H1 (cell line): ENCODE measurements at regions not wholly inside any gene's neighbourhood (a gene's known extent, or its start where the extent isn't known, plus 50 kb on each side); places are given as distances from the start of the nearest gene placed in this dataset.

ENCODE experiments used
- BACH1 ChIP-seq: IDR thresholded peaks from 2 replicates; pipeline ENCODE4 v1.6.1; 2012; ENCODE audit warnings: low read length, improper control_type of control experiment
- CTCF ChIP-seq, 3 experiments: IDR thresholded peaks; 1 replicate in 2 of 3; 2 replicates in 1 of 3; pipeline versions ENCODE4 v1.5.1 to v1.6.1; 2011; ENCODE audit warnings: low read length in 3 of 3, mild to moderate bottlenecking in 3 of 3, inconsistent platforms in 2 of 3, low read depth in 1 of 3, moderate library complexity in 1 of 3; ENCODE audit not compliant: insufficient read depth in 1 of 3; ENCODE audit errors: control extremely low read depth in 1 of 3
- EP300 ChIP-seq, 2 experiments: IDR thresholded peaks; 1 replicate in 1 of 2; 2 replicates in 1 of 2; pipeline ENCODE4 v1.6.1; 2011 to 2012; ENCODE audit warnings: low read depth in 2 of 2, low read length in 2 of 2, mild to moderate bottlenecking in 2 of 2, borderline replicate concordance in 1 of 2, inconsistent platforms in 1 of 2, moderate library complexity in 1 of 2
- HDAC6 ChIP-seq: IDR thresholded peaks from one replicate; pipeline ENCODE4 v1.7.1; 2012; ENCODE audit warnings: low read depth, mild to moderate bottlenecking, inconsistent platforms, low read length, moderate library complexity
- POLR2AphosphoS5 ChIP-seq: IDR thresholded peaks from 2 replicates; pipeline ENCODE4 v1.6.1; 2011; ENCODE audit warnings: low read depth, low read length
- RAD21 ChIP-seq, 2 experiments: IDR thresholded peaks in 1 of 2; conservative IDR thresholded peaks in 1 of 2; 2 replicates each; pipeline ENCODE4 v1.6.1; 2011; ENCODE audit warnings: low read depth in 2 of 2, low read length in 2 of 2, improper control_type of control experiment in 1 of 2, inconsistent platforms in 1 of 2, mild to moderate bottlenecking in 1 of 2, moderate library complexity in 1 of 2
- TF ChIP-seq, protein P1 (sequence below): IDR thresholded peaks from 2 replicates; pipeline ENCODE4 v1.6.1; 2012; ENCODE audit warnings: inconsistent platforms
- TF ChIP-seq, protein P2 (sequence below): IDR thresholded peaks from 2 replicates; pipeline ENCODE4 v1.6.1; 2012; ENCODE audit warnings: low read length, inconsistent platforms

DNA sequence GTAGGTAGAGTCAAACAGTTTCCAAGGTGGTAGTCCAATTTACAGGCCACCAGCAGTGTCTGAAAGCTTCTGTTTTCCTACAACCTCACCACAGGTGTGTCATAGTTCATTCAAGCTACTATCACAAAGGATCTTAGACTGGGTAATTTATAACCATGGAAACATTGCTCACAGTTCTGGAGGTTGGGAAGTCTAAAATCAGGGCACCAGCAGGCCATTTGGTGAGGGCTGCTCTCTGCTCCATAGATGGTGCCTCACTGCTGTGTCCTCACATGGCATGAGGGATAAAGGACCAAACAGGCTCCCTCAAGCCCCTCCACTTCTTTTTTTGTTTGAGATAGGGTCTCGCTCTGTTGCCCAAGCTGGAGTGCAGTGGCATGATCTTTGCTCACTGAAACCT, 60.6 kb downstream of the ING1 start:
- TF ChIP-seq HDAC6 (no peak), BACH1 (no peak), POLR2AphosphoS5 (no peak), CTCF (IDR thresholded peaks at IDR 0.05; ENCODE audit: control extremely low read depth in 1 of 3, insufficient read depth in 1 of 3, low read depth in 1 of 3, low read length in 3 of 3) (no peak), EP300 (IDR thresholded peaks at IDR 0.05; ENCODE audit: borderline replicate concordance in 1 of 2, low read depth in 2 of 2, low read length in 2 of 2) (no peak), RAD21 (IDR thresholded peaks at IDR 0.05 in 1 of 2, conservative IDR thresholded peaks at IDR 0.05 in 1 of 2; ENCODE audit: low read depth in 2 of 2, low read length in 2 of 2) (no peak)
- TF ChIP-seq, protein P1, sequence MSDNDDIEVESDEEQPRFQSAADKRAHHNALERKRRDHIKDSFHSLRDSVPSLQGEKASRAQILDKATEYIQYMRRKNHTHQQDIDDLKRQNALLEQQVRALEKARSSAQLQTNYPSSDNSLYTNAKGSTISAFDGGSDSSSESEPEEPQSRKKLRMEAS = no peak
- TF ChIP-seq, protein P2, sequence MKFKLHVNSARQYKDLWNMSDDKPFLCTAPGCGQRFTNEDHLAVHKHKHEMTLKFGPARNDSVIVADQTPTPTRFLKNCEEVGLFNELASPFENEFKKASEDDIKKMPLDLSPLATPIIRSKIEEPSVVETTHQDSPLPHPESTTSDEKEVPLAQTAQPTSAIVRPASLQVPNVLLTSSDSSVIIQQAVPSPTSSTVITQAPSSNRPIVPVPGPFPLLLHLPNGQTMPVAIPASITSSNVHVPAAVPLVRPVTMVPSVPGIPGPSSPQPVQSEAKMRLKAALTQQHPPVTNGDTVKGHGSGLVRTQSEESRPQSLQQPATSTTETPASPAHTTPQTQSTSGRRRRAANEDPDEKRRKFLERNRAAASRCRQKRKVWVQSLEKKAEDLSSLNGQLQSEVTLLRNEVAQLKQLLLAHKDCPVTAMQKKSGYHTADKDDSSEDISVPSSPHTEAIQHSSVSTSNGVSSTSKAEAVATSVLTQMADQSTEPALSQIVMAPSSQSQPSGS = no peak
